DMS153 treated with DMSO at 0.1 percent for 48 hours (cell line): ENCODE measurements at regions not wholly inside any gene's neighbourhood (a gene's known extent, or its start where the extent isn't known, plus 50 kb on each side); places are given as distances from the start of the nearest gene placed in this dataset.
"Not testable (repeated sequence)": the region's sequence is repeated elsewhere in the genome, so short reads cannot be mapped to it uniquely, and the experiment has no call there.

Experiments used
- DNase-seq: peaks from one replicate; lab custom pipeline; 2025; ENCODE audit not compliant: unreplicated experiment; lab: John Stamatoyannopoulos, UW

DNA sequence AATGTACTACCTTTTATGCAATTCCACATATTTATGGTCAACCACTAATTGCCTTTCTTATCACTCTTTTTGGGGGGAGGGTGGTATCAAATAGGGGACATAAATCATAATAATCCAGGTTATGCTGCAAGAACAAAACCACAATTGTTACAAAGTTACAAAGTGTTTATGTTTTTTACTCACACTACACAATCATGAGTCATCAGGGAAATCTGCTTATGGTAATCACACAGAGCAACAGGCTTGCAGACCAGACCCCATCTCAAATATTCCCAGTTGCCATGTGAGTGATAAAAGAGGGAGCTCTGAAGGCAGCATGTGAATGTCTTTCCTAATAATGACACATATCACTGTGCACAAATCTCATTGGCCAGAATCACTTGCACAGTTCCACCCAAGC is 304.7 kb upstream of the TMEFF2 start:
- DNase-seq: no peak

DNA sequence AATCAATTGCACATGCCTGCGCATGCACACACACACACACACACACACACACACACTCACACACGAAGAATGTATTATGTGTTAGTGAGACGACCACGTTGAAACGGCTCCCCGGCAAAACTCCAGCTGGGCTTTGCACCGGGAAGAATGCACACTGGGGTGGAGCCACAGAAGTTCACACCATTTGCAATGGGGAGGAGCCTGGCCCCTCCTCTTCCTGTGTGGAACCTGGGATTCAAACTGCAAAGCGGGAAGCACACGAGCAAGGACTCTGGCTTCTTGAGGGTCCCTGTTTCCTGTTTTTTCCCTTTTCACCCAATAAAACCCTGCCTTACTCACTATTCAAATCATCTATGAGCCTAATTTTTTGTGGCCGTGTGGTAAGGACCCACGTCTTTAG is 304.0 kb upstream of the TMEFF2 start:
- no peak for DNase-seq

DNA sequence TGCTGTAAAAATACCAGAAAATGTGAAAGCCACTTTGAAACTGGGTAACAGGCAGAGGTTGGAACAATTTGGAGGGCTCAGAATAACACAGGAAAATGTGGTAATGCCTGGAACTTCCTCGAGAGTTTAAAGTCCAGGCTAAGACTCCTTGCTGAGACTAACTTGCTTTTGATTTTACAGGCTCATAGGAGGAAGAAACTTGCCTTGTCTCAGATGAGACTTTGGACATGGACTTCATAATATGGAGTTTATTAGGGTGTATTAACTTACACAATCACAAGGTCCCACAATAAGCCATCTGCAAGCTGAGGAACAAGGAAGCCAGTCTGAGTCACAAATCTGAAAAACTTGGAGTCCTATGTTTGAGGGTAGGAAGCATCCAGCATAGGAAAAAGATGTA is 293.4 kb upstream of the TMEFF2 start:
- DNase-seq: not testable (repeated sequence)

DNA sequence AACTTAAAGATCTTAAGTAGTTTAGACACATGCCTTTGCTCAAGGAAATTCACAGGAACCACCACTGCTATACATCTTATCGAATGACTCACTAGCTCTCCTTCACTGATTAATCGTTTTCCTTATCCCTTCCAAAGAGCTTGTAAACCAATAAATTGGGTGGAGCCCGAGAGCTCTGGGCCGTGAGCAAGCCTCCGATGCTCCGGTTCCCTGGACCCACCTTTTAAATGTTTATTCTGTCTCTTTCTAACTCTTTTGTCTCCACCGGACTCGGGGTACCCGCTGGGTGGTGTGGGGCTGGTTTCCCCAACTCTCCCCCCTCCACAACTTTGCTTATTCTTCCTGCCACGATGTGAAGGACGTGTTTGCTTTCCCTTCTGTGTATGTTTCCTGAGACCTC is 292.9 kb upstream of the TMEFF2 start:
- DNase-seq: no peak

DNA sequence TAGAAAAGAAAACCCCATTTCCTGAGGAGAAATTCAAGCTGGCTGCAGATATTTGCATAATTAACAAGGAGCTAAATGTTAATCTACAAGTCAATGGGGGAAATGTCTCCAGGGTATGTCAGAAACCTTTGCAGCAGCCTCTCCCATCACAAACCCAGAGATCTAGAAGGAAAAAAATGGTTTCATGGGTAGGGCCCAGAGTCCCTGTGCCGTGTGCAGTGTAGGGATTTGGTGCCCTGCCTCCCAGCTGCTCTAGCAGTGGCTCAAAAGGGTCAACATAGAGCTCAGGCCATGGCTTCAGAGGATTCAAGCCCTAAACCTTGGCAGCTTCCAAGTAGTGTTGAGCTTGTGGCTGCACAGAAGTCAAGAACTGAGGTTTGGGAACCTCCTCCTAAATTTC is 290.2 kb upstream of the TMEFF2 start:
- DNase-seq: no peak

DNA sequence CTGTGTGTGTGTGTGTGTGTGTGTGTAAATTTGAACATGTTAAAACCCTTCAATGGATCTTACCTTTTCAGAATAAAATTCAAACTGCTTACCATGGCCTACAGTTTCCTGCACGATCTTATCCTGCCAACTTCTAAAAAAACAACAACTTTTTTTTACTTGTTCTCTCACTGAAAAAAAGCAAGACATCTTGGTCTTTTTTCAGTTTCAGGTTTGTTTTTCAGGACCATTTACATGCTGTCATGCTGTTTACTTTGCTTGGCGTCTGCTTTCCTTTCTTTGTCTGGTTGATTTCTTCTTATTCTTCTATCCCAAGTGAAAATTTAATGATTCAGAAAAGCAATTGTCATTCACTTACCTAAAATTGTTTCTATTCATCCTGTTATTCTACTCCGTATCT is 286.3 kb upstream of the TMEFF2 start:
- DNase-seq: no peak

DNA sequence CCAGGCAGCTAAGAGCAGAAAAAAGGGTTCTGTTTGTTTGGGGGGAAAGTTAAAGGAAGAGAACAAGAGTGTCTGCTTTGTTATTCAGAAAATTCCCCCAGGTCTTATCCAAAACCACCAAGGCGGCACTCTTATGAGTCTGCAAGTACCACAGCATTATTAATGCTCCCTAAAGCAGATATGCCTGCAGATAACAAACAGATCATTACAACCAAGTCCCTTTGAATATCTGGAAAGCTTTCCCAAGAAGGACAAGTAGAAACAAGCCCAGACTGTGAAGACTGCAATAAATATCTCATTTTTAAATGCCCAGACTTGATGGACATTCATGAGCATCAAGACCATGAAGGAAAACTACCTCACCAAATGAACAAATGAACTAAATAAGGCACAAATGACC is 278.6 kb upstream of the TMEFF2 start:
- DNase-seq: no peak

DNA sequence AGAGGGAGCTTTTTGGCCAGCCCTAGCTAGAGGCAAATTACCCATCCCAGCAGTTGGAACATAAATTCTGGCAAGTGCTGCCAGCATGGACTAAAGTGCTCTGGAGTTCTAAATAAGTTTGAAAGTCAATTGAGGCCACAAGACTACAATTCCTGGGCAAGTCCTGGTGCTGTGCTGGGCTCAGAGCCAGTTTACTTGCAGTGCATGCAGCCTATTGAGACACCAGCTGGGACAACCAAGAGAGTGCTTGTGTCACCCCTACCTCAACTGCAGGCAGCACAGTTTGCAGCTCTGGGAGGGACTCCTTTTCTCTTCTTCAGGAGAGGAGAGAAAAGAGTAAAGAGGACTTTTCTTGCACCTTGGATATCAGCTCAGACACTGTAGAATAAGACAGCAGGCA is 277.2 kb upstream of the TMEFF2 start:
- DNase-seq: no peak

DNA sequence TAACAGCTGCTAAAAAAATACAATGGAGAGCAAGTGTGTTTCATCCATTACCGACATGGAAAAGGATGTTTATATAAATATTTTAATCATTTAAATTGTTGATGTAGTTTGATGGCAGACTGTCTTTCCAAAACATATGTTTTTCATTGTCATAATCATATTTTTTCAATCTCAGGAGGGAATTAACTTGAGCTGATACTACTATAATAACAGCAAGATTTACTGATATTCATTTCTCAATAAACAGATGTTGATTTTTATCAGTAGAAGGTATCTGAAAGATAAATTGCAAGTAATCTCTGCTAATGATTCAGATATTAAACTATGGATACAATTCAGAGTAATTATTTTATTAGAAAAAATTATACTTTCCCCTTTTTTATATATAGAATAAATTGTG is 274.9 kb upstream of the TMEFF2 start:
- DNase-seq: no peak

DNA sequence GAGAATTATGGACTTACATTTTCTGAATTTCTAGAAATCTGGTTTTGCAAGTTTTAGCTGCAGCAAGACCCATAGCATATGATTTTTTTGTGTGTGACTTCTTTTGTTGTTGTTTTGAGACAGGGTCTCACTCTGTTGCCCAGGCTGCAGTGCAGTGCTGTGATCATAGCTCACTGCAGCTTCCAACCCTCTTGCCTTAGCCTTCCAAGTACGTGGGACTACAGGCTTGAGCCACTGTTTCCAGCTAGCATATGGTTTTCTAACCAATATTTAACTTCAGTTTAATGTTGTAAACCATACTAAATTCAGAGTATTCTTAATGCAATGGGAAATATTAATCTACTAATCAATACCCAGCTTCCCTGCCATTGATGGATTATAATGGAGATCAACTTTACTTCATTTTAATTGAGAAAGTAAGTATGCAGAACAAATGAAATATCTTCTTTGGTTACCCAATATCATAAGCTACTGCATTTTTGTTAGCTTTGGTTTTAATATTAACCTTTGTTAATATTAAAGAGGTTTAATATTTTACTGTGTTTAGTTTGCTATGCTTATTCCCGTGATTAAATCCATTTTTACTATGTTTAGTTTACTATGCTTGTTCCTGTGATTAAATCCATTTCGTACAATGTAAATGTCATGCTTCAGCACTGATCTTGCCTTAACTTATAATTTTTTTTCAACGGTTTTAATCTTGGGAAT is 273.4 kb upstream of the TMEFF2 start:
- DNase-seq: no peak

DNA sequence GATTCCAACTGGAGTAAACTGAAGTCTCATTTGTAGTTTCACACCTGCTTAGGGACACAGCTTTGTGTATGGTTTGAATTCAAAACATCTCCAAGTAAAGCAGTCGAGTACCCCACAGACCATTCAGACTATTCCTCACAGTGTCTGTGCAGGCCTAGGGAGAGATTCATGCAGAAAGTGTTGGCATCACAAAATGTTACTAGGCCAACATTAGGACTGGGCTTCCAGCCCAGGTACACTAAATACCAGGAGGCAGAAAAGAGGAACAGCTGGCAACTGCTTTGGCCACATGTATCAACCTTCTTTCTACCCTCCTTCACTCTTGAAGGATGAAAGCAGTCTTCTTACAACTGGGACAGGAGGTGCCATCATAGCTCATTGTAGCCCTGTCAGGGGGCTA is 270.4 kb upstream of the TMEFF2 start:
- no peak for DNase-seq

DNA sequence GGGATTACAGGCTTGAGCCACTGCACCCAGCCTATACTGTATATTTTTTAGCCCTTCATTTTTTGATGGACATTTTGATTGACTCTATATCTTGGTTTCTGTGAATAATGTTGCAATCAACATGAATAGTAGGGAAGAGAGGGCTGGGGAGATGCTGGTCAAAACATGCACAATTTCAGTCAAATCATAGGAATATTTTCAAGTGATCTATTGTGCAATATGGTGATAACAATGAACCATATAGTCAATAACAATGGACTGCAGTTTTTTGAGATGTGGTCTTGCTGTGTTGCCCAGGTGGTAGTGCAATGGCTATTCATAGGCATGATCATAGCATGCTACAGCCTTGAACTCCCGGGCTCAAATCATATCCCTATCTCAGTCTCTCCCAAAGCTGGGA is 264.7 kb upstream of the TMEFF2 start:
- no peak for DNase-seq

DNA sequence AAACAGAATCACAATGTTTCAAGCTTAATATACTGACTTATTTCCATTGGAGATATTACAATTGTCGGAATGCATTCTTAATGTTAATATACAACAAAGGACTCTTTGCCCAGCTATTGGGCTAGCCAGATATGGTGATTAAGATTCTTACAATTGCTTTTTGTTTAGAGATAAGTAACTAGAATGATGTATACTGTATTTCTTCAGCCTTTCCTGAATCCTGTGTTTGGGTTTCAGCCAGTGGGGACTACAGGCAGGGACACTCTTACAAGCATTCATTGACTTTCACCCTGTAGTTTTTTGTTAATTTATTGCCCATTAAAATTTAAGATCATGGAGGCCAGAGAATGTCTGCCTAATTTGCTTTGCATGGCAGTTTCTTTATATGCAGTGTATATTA is 254.1 kb upstream of the TMEFF2 start:
- no peak for DNase-seq

DNA sequence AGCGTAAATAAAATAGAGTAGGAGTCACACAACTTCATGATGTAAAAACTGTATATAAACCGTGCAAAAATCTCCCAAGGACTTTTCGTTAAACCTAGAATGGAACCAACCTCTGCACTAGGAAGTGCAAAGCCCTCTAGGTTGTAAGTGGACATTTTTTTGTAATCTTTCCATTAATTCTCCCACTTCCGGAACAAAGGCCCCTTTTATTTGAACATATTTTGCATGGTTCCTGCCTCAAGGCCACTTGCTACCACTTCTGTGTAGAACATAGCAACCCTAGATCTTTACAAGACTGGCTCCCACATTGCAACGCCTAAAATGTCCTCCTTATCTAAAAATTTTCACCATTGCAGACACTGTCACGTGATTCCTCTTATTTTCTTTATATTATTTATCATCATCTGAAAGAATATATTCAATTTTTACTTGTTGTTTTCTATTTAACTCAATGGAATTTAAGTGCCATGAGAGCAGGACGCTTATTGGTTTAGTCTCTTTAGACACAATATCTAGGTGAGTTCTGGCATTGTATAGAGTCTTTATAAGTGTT is 249.6 kb upstream of the TMEFF2 start:
- no peak for DNase-seq

DNA sequence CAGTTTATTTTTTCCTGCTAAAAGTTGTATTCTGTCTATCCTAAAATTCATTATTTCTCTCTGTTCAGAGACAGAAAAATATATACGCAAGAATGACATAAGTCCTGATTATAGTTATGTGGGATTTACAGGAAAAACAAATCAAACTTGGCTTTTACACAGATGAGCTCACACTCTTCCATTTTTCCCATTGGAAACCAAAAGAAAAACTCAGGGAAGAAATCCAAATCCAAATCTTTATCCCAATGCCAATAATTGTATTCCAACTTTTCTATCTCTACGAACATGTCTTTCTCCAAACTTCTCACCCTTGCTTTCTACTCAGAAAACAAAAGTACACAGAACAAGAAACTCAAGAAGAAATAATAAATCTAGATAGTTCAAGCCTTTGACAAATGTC is 249.1 kb upstream of the TMEFF2 start:
- no peak for DNase-seq

DNA sequence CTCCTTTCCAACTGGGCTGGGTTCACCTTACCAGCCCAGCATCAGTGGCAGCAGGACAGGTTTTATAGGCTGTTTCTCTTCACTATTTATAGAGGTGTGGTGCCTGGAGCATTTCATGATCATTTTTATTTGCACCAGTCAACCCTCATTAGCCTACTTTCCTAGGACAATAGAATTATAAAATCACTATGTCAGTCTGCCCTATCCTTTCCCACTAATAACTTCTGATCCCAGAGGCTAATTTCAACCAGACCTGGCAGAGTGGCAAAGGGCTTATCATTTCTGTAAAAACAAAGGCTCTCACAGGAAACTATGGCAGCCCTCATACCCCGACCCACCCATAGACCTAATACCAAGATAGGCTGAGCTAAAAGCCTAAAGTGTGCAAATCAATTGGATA is 243.5 kb upstream of the TMEFF2 start:
- no peak for DNase-seq

DNA sequence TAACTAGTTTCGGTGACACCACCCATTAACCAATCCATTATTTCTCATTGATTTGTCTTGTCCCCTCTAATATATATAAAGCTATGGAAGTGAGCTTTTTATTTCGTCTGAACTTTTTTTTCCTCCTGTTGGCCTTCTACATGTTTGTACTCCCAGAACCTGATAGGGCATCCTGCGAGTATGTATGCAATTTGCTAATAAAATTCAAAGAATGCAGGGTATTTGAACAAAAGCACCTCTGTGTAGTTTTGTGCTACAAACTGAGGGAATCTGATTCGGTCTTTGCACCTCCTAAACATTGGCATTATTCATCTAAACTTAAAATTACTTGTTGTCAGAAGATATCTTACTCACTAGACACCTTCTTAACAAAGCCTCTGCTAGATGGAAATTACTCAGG is 242.9 kb upstream of the TMEFF2 start:
- DNase-seq: no peak

DNA sequence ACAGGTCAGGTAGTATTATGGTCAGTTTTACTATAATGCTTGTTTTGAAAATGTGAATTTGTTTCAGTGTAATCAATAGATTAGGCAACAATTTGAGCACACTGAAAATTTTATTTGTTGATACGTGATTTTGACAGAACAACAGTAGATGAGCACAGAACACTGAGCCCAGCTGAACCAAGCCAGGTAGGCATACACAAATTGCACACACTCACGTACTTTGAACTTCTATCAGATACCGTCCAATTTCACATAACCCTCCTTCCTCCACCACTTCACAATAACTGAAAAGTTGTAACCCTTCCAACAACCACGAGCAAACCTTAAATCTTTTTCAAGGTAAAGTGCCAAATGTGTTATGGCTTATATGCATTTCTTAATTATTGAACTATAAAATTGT is 229.5 kb upstream of the TMEFF2 start:
- DNase-seq: no peak

DNA sequence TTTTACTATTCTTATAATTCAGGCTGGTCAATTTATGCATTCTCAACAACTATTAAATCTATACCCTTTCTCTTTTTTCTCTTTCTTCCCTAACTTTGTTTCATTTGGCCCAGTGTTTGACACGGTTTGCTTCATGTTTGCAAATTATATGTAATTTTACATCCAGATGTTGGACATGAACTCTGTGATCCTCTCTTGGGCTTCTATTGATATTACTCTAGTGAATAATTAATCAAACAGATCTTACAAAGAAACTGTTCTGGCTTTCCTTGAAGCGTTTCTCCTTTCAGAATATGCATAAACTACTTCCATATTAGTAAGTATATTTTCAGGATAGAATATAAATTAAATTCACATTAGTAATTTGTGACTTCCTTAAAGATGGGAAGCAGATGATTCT is 225.1 kb upstream of the TMEFF2 start:
- no peak for DNase-seq

DNA sequence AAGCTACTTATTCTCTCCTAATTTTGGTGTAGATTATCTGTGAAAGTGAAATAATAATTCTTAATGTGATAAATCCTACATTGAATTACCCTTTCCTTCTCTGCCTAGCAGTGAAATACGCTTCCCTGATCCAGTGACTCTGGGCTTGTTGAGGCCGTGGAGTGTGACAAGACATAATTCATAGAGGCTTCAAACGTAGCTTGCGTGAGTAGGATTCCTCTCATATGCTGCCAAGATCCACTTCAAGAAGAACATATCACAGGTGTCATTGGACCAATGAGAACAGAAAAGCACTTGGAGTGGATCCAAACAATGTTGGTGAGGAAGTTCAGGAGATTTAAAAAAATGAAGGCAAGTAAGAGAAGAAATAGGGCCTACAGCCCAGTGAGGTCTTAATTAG is 221.3 kb upstream of the TMEFF2 start:
- DNase-seq: no peak

DNA sequence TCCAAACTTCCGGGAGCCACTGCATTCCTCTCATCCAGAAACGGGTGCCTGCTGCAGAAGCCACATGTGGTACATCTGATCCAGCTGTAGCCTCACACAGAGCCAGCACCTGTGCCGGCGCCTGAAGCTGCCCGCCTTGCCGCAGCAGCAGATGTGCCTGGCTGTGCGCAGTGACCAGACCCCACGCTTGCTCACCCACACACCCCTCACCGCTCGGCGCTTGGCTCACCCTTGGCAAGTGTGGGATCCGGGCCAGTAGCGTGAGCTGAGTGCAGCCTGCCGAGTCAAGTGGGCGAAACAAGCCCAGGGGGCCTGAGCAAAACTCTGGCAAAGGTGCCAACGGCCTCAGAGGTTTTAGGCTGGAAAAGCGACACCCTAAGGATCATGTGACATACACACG is 220.1 kb upstream of the TMEFF2 start:
- no peak for DNase-seq

DNA sequence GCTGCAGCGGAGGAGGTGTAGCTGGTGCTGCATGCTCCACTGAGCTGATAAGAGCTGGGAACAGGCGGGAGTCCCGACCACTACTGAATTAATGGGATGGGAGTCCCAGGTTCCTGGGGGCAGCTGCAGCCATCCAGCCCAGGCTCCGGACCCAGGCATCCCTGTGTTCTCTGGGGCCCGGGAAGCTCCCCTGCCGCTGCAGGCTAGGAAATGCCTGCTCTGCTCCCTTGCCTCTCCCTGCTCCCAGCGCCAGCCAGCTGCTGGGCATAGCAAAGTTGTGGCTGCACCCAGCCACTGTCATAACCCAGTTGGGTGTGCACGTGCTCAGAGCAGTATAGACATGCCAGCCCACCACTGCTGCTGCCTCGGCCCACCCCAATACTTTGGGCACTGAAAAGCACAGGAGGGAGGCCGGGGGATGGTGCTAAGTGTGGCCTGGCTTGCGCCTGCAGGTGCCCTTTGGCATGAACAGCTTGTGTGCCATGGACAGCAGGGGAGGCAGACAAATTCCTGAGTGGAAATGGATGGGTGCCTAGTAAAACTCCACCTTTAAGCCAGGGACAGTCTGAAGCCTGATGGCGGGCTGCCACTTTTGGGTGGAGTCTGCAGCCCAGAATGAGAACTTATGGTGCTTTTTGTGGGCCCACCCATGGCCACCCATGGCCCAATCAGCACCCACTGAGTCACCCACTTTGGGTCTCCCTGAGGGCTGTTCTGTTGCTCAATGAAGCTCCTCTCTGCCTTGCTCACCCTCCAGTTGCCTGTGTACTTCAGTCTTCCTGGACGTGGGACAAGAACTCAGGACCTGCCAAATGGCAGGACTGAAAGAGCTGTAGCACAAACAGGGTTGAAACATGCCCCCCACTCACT is 219.3 kb upstream of the TMEFF2 start:
- DNase-seq: no peak
